NCI-H460 (cell line): ENCODE measurements at regions not wholly inside any gene's neighbourhood (a gene's known extent, or its start where the extent isn't known, plus 50 kb on each side); places are given as distances from the start of the nearest gene placed in this dataset.
"Not testable (repeated sequence)": the region's sequence is repeated elsewhere in the genome, so short reads cannot be mapped to it uniquely, and the experiment has no call there.

Source experiments
- DNase-seq: peaks from one replicate; pipeline ENCODE4 v3.0.0-alpha.2; 2016; ENCODE audit warnings: low read depth; ENCODE audit errors: extremely low read depth

GRCh38 chr15:38614621-38615020 lies 50.0 kb upstream of the RASGRP1 start:
- no peak for DNase-seq

- no peak for DNase-seq
Measured at GRCh38 chr15:38617831-38618230, 53.2 kb upstream of the RASGRP1 start.

- DNase-seq, result no peak
Measured at GRCh38 chr15:38618242-38618955, 53.8 kb upstream of the RASGRP1 start.

- DNase-seq, result no peak
Measured at GRCh38 chr15:38620098-38620497, 55.5 kb upstream of the RASGRP1 start.

- DNase-seq, result no peak
Measured at GRCh38 chr15:38620851-38621594, 56.4 kb upstream of the RASGRP1 start.

GRCh38 chr15:38622304-38622703 lies 57.7 kb upstream of the RASGRP1 start:
- DNase-seq, result no peak

GRCh38 chr15:38622908-38623307 lies 58.3 kb upstream of the RASGRP1 start:
- no peak for DNase-seq

- DNase-seq, result no peak
Measured at GRCh38 chr15:38623744-38624143, 59.1 kb upstream of the RASGRP1 start.

- no peak for DNase-seq
Measured at GRCh38 chr15:38624244-38625205, 59.9 kb upstream of the RASGRP1 start.

GRCh38 chr15:38625886-38626285 lies 61.3 kb upstream of the RASGRP1 start:
- no peak for DNase-seq

GRCh38 chr15:38626443-38627050 lies 61.9 kb upstream of the RASGRP1 start:
- DNase-seq, result no peak

GRCh38 chr15:38627689-38628277 lies 63.2 kb upstream of the RASGRP1 start:
- DNase-seq, result no peak

GRCh38 chr15:38631119-38632075 lies 66.8 kb upstream of the RASGRP1 start:
- no peak for DNase-seq

- no peak for DNase-seq
Measured at GRCh38 chr15:38635170-38635569, 70.6 kb upstream of the RASGRP1 start.

- no peak for DNase-seq
Measured at GRCh38 chr15:38636597-38636996, 72.0 kb upstream of the RASGRP1 start.

- no peak for DNase-seq
Measured at GRCh38 chr15:38638126-38638525, 73.5 kb upstream of the RASGRP1 start.

- DNase-seq, result no peak
Measured at GRCh38 chr15:38638811-38639210, 74.2 kb upstream of the RASGRP1 start.

GRCh38 chr15:38642689-38643270 lies 78.2 kb upstream of the RASGRP1 start:
- no peak for DNase-seq

- not testable (repeated sequence) for DNase-seq
Measured at GRCh38 chr15:38644353-38644752, 79.7 kb upstream of the RASGRP1 start.
